Liver (tissue), 8 donors: ENCODE measurements at regions not wholly inside any gene's neighbourhood (a gene's known extent, or its start where the extent isn't known, plus 50 kb on each side); places are given as distances from the start of the nearest gene placed in this dataset.
"Not testable (repeated sequence)": the region's sequence is repeated elsewhere in the genome, so short reads cannot be mapped to it uniquely, and the experiment has no call there.

Source experiments
- DNase-seq: peaks from one replicate; pipeline ENCODE4 v3.0.0-alpha.2; 2017; ENCODE audit warnings: low spot score
- H3K27ac ChIP-seq, 2 donors: one replicate each; pipeline ENCODE4 v1.7.0; 2013; ENCODE audit warnings: inconsistent platforms in 2 of 2, low read length in 2 of 2, control low read depth in 1 of 2, low read depth in 1 of 2, mild to moderate bottlenecking in 1 of 2
- H3K27me3 ChIP-seq, 4 donors: one replicate each; pipeline versions ENCODE4 v1.6.1 to v1.7.0; 2013; ENCODE audit warnings: low read length in 3 of 4, inconsistent platforms in 1 of 4, mild to moderate bottlenecking in 1 of 4, moderate library complexity in 1 of 4; ENCODE audit not compliant: control insufficient read depth in 4 of 4, insufficient read depth in 4 of 4
- H3K36me3 ChIP-seq, 4 donors: one replicate each; pipeline versions ENCODE4 v1.6.1 to v1.7.0; 2013; ENCODE audit warnings: low read length in 3 of 4, mild to moderate bottlenecking in 3 of 4, low read depth in 1 of 4, moderate library complexity in 1 of 4; ENCODE audit not compliant: control insufficient read depth in 4 of 4, insufficient read depth in 3 of 4
- H3K4me1 ChIP-seq, 4 donors: one replicate each; pipeline versions ENCODE4 v1.6.1 to v1.7.0; 2013; ENCODE audit warnings: low read length in 3 of 4, mild to moderate bottlenecking in 3 of 4, moderate library complexity in 1 of 4; ENCODE audit not compliant: control insufficient read depth in 4 of 4, insufficient read depth in 4 of 4
- H3K4me3 ChIP-seq, 3 donors: one replicate each; pipeline versions ENCODE4 v1.6.1 to v1.7.0; 2013; ENCODE audit warnings: low read length in 3 of 3, control low read depth in 1 of 3, low read depth in 1 of 3, mild to moderate bottlenecking in 1 of 3
- H3K9ac ChIP-seq, 2 donors: one replicate each; pipeline ENCODE4 v1.7.0; 2013; ENCODE audit warnings: low read length in 2 of 2, mild to moderate bottlenecking in 2 of 2, moderate library complexity in 2 of 2, control low read depth in 1 of 2, low read depth in 1 of 2
- H3K9me3 ChIP-seq, 4 donors: one replicate each; pipeline versions ENCODE4 v1.6.1 to v1.7.0; 2013; ENCODE audit warnings: low read length in 3 of 4; ENCODE audit not compliant: control insufficient read depth in 4 of 4
- ATF3 ChIP-seq: IDR thresholded peaks from 2 replicates; pipeline ENCODE4 v1.6.1; 2016; ENCODE audit warnings: antibody characterized with exemption
- CTCF ChIP-seq: fragments of 150-350 bp; IDR thresholded peaks from 2 replicates; pipeline ENCODE4 v1.5.1; 2017; ENCODE audit warnings: improper control_type of control experiment, low read depth, low read length; ENCODE audit not compliant: missing input control
- EGR1 ChIP-seq, 2 donors: IDR thresholded peaks; 2 replicates each; pipeline ENCODE4 v1.6.1; 2016 to 2018; ENCODE audit warnings: antibody characterized with exemption in 2 of 2, low read depth in 2 of 2
- FOXA1 ChIP-seq: IDR thresholded peaks from 2 replicates; pipeline ENCODE4 v1.6.1; 2016; ENCODE audit warnings: antibody characterized with exemption
- FOXA2 ChIP-seq: IDR thresholded peaks from 2 replicates; pipeline ENCODE4 v1.6.1; 2016; ENCODE audit warnings: antibody characterized with exemption
- GABPA ChIP-seq, 2 donors: IDR thresholded peaks in 1 of 2; conservative IDR thresholded peaks in 1 of 2; 2 replicates each; pipeline ENCODE4 v1.6.1; 2016; ENCODE audit warnings: antibody characterized with exemption in 2 of 2, mild to moderate bottlenecking in 1 of 2, moderate library complexity in 1 of 2
- HNF4A ChIP-seq, 2 donors: conservative IDR thresholded peaks; 2 replicates each; pipeline ENCODE4 v1.6.1; 2016; ENCODE audit warnings: antibody characterized with exemption in 2 of 2, mild to moderate bottlenecking in 2 of 2
- HNF4G ChIP-seq: IDR thresholded peaks from 2 replicates; pipeline ENCODE4 v1.6.1; 2016; ENCODE audit warnings: antibody characterized with exemption
- JUND ChIP-seq, 2 donors: IDR thresholded peaks; 2 replicates each; pipeline ENCODE4 v1.6.1; 2016; ENCODE audit warnings: antibody characterized with exemption in 2 of 2
- MAX ChIP-seq: IDR thresholded peaks from 2 replicates; pipeline ENCODE4 v1.6.1; 2016; ENCODE audit warnings: antibody characterized with exemption
- NR2F2 ChIP-seq: IDR thresholded peaks from 2 replicates; pipeline ENCODE4 v1.6.1; 2016; ENCODE audit warnings: antibody characterized with exemption
- RAD21 ChIP-seq, 2 donors: IDR thresholded peaks; 2 replicates each; pipeline ENCODE4 v1.6.1; 2016; ENCODE audit warnings: antibody characterized with exemption in 2 of 2, mild to moderate bottlenecking in 2 of 2
- RXRA ChIP-seq, 2 donors: IDR thresholded peaks; 2 replicates each; pipeline ENCODE4 v1.6.1; 2017 to 2018; ENCODE audit warnings: antibody characterized with exemption in 2 of 2, mild to moderate bottlenecking in 1 of 2
- SP1 ChIP-seq: IDR thresholded peaks from 2 replicates; pipeline ENCODE4 v1.6.1; 2018; ENCODE audit warnings: antibody characterized with exemption, mild to moderate bottlenecking
- YY1 ChIP-seq: IDR thresholded peaks from 2 replicates; pipeline ENCODE4 v1.6.1; 2016; ENCODE audit warnings: antibody characterized with exemption, mild to moderate bottlenecking
- ZBTB33 ChIP-seq: IDR thresholded peaks from 2 replicates; pipeline ENCODE4 v1.6.1; 2016; ENCODE audit warnings: antibody characterized with exemption
- WGBS: extraction: QIAGEN DNeasy Blood & Tissue Kit; methylation state at CpG from one replicate; pipeline ENCODE4 v1.1.7; 2013; 5-methylcytosine and 5-hydroxymethylcytosine counted together
- donor health status: healthy.
- donor health status: healthy.
- donor health status: healthy.
- donor health status: healthy.
- donor health status: healthy.

GRCh38 chr12:63440048-63440447, 228.2 kb downstream of the DPY19L2 start:
- Histone ChIP-seq H3K27me3 (no peaks in the 10 kb centered on the region), H3K9me3 (no peaks in the 10 kb centered on the region), H3K4me1 (no peaks in the 10 kb centered on the region), H3K9ac (no peak overlapping the region), H3K27ac (no peak overlapping the region), H3K4me3 (no peak overlapping the region), H3K36me3 (no peaks in the 10 kb centered on the region)
- WGBS: 35% methylated on average over 5 of the region's 5 CpGs
- no peak for TF ChIP-seq RAD21 (IDR thresholded peaks at IDR 0.05)
- no peak for TF ChIP-seq FOXA1
- no peak for TF ChIP-seq JUND (IDR thresholded peaks at IDR 0.05)
- TF ChIP-seq YY1: no peak
- no peak for TF ChIP-seq EGR1 (IDR thresholded peaks at IDR 0.05; ENCODE audit: low read depth in 2 of 2)
- TF ChIP-seq FOXA2: no peak
- no peak for TF ChIP-seq SP1
- TF ChIP-seq NR2F2: no peak
- TF ChIP-seq MAX: no peak
- TF ChIP-seq CTCF: no peak
- no peak for TF ChIP-seq HNF4A (conservative IDR thresholded peaks at IDR 0.05)
- TF ChIP-seq ZBTB33: no peak
- TF ChIP-seq ATF3: no peak
- TF ChIP-seq GABPA (IDR thresholded peaks at IDR 0.05 in 1 of 2, conservative IDR thresholded peaks at IDR 0.05 in 1 of 2): no peak
- no peak for DNase-seq

GRCh38 chr12:63434384-63434783, 233.9 kb downstream of the DPY19L2 start:
- not testable (repeated sequence) for H3K27ac ChIP-seq, H3K9ac ChIP-seq, DNase-seq, H3K36me3 ChIP-seq, H3K9me3 ChIP-seq, H3K4me3 ChIP-seq, H3K27me3 ChIP-seq, H3K4me1 ChIP-seq
- 94% methylated on average over 11 of the region's 11 CpGs for WGBS

GRCh38 chr12:63427969-63428368, 240.3 kb downstream of the DPY19L2 start:
- not testable (repeated sequence) for H3K9me3 ChIP-seq, H3K27ac ChIP-seq, H3K27me3 ChIP-seq, DNase-seq, H3K4me3 ChIP-seq, H3K36me3 ChIP-seq, H3K9ac ChIP-seq
- TF ChIP-seq RXRA (IDR thresholded peaks at IDR 0.05) (peak; percentile 21 to 49), FOXA1 (peak; percentile 39), HNF4A (conservative IDR thresholded peaks at IDR 0.05) (peak; percentile 83 to 88), FOXA2 (peak; percentile 24), JUND (IDR thresholded peaks at IDR 0.05) (peak in 1 of 2 donors; percentile 21), ZBTB33 (peak; percentile 19), HNF4G (peak; percentile 56)
- peaks cover 5 to 17% (median 9%) of the 10 kb centered on the region in 4 donors for H3K4me1 ChIP-seq

GRCh38 chr12:63427029-63427428, 241.3 kb downstream of the DPY19L2 start:
- WGBS: 98% methylated on average over 2 of the region's 2 CpGs
- not testable (repeated sequence) for H3K9ac ChIP-seq, H3K36me3 ChIP-seq, H3K9me3 ChIP-seq, DNase-seq, H3K27ac ChIP-seq, H3K27me3 ChIP-seq
- Histone ChIP-seq H3K4me3 (peak overlapping the region in 1 of 3 donors; percentile 33), H3K4me1 (peaks cover 5 to 17% (median 9%) of the 10 kb centered on the region in 4 donors)
